WTC11 (cell line): ENCODE measurements at regions not wholly inside any gene's neighbourhood (a gene's known extent, or its start where the extent isn't known, plus 50 kb on each side); places are given as distances from the start of the nearest gene placed in this dataset.

Experiments used
- ATAC-seq: fragments of 200-7000 bp; cut with Tn5 transposase; 2 replicates; pipeline ENCODE4 v1.10.0; 2021; ENCODE audit warnings: mild to moderate bottlenecking, moderate library complexity
- CTCF ChIA-PET: fragments of 300-600 bp; sonication (Branson Sonifier 250); formaldehyde crosslinking; loops from one replicate; lab custom pipeline; 2021; ENCODE audit warnings: antibody characterized with exemption; lab: Charles Lee
- POLR2A ChIA-PET: fragments of 350-600 bp; sonication (Branson Sonifier 250); formaldehyde crosslinking; loops from one replicate; lab custom pipeline; 2021; ENCODE audit warnings: antibody characterized with exemption; lab: Charles Lee
- DNase-seq: peaks from one replicate; pipeline ENCODE4 v3.0.0; 2021; ENCODE audit warnings: low spot score
- H3K27ac Mint-ChIP-seq: 2 replicates; pipeline ENCODE4 v1.8.0; 2021; ENCODE audit warnings: mixed read lengths
- H3K27me3 Mint-ChIP-seq: 2 replicates; pipeline ENCODE4 v1.8.0; 2021; ENCODE audit warnings: low read depth, mild to moderate bottlenecking, moderate library complexity, mixed read lengths
- H3K36me3 Mint-ChIP-seq: 2 replicates; pipeline ENCODE4 v1.8.0; 2021; ENCODE audit warnings: mixed read lengths
- H3K4me1 Mint-ChIP-seq: 2 replicates; pipeline ENCODE4 v1.8.0; 2022; ENCODE audit warnings: mixed read lengths
- H3K4me3 Mint-ChIP-seq: 2 replicates; pipeline ENCODE4 v1.8.0; 2021; ENCODE audit warnings: mild to moderate bottlenecking, moderate library complexity, mixed read lengths
- H3K9me3 Mint-ChIP-seq: 2 replicates; pipeline ENCODE4 v1.8.0; 2021; ENCODE audit warnings: mixed read lengths
- AR ChIP-seq: fragments of 250-450 bp; sonication (Bioruptor Pico); IDR thresholded peaks from 2 replicates; pipeline ENCODE4 v1.9.0; 2021; ENCODE audit warnings: mild to moderate bottlenecking
- ATF1 ChIP-seq: sonication (generic); formaldehyde crosslinking; IDR thresholded peaks from 2 replicates; pipeline ENCODE4 v1.8.1; 2023; ENCODE audit warnings: mild to moderate bottlenecking, moderate library complexity, missing genetic modification reagents
- ELF4 ChIP-seq: sonication (generic); formaldehyde crosslinking; IDR thresholded peaks from 2 replicates; pipeline ENCODE4 v1.8.1; 2022; ENCODE audit warnings: low read depth, mild to moderate bottlenecking, moderate library complexity, missing genetic modification reagents
- KAT7 ChIP-seq: sonication (generic); formaldehyde crosslinking; IDR thresholded peaks from 2 replicates; pipeline ENCODE4 v1.8.1; 2023; ENCODE audit warnings: missing genetic modification reagents, mild to moderate bottlenecking, borderline replicate concordance
- MYBL2 ChIP-seq: sonication (generic); formaldehyde crosslinking; IDR thresholded peaks from 2 replicates; pipeline ENCODE4 v1.8.1; 2023; ENCODE audit warnings: mild to moderate bottlenecking, moderate library complexity, missing genetic modification reagents
- SOX15 ChIP-seq: fragments of 250-450 bp; sonication (Bioruptor Pico); IDR thresholded peaks from 2 replicates; pipeline ENCODE4 v1.9.0; 2021; ENCODE audit warnings: mild to moderate bottlenecking
- SP1 ChIP-seq: sonication (generic); formaldehyde crosslinking; conservative IDR thresholded peaks from 2 replicates; pipeline ENCODE4 v1.8.1; 2022; ENCODE audit warnings: missing genetic modification reagents
- ZBTB43 ChIP-seq: sonication (generic); formaldehyde crosslinking; IDR thresholded peaks from 2 replicates; pipeline ENCODE4 v1.8.1; 2023; ENCODE audit warnings: mild to moderate bottlenecking, missing genetic modification reagents
- ZNF232 ChIP-seq: sonication (generic); formaldehyde crosslinking; IDR thresholded peaks from 2 replicates; pipeline ENCODE4 v1.8.0; 2022; ENCODE audit warnings: mild to moderate bottlenecking, missing genetic modification reagents
- ZNF396 ChIP-seq: fragments of 250-450 bp; sonication (Bioruptor Pico); IDR thresholded peaks from 2 replicates; pipeline ENCODE4 v1.8.0; 2021; ENCODE audit warnings: mild to moderate bottlenecking, moderate library complexity, borderline replicate concordance
- ZNF423 ChIP-seq: fragments of 250-450 bp; sonication (Bioruptor Pico); IDR thresholded peaks from 2 replicates; pipeline ENCODE4 v2.1.2; 2022; ENCODE audit warnings: mild to moderate bottlenecking, moderate library complexity
- ZSCAN18 ChIP-seq: fragments of 250-450 bp; sonication (Bioruptor Pico); IDR thresholded peaks from 2 replicates; pipeline ENCODE4 v2.1.2; 2022; ENCODE audit warnings: mild to moderate bottlenecking, moderate library complexity
- TF ChIP-seq, protein P1 (sequence below): fragments of 250-450 bp; sonication (Bioruptor Pico); IDR thresholded peaks from 2 replicates; pipeline ENCODE4 v1.9.0; 2021; ENCODE audit warnings: mild to moderate bottlenecking, borderline replicate concordance
- TF ChIP-seq, protein P2 (sequence below): sonication (generic); formaldehyde crosslinking; IDR thresholded peaks from 2 replicates; pipeline ENCODE4 v1.8.1; 2022; ENCODE audit warnings: low read depth, mild to moderate bottlenecking, moderate library complexity, missing genetic modification reagents, borderline replicate concordance
- TF ChIP-seq, protein P3 (sequence below): fragments of 250-450 bp; sonication (Bioruptor Pico); IDR thresholded peaks from 2 replicates; pipeline ENCODE4 v1.8.0; 2021; ENCODE audit warnings: mild to moderate bottlenecking
- TF ChIP-seq, protein P4 (sequence below): sonication (generic); formaldehyde crosslinking; IDR thresholded peaks from 2 replicates; pipeline ENCODE4 v1.8.0; 2022; ENCODE audit warnings: missing genetic modification reagents

GRCh38 chr4:29199485-29199884, 1520.7 kb upstream of the PCDH7 start (continued):
- TF ChIP-seq SP1 (CRISPR knock-in tag), result no peak
- no peak for TF ChIP-seq ATF1 (CRISPR knock-in tag)
- TF ChIP-seq ZNF396 (CRISPR knock-in tag), result no peak
- TF ChIP-seq, protein P1, sequence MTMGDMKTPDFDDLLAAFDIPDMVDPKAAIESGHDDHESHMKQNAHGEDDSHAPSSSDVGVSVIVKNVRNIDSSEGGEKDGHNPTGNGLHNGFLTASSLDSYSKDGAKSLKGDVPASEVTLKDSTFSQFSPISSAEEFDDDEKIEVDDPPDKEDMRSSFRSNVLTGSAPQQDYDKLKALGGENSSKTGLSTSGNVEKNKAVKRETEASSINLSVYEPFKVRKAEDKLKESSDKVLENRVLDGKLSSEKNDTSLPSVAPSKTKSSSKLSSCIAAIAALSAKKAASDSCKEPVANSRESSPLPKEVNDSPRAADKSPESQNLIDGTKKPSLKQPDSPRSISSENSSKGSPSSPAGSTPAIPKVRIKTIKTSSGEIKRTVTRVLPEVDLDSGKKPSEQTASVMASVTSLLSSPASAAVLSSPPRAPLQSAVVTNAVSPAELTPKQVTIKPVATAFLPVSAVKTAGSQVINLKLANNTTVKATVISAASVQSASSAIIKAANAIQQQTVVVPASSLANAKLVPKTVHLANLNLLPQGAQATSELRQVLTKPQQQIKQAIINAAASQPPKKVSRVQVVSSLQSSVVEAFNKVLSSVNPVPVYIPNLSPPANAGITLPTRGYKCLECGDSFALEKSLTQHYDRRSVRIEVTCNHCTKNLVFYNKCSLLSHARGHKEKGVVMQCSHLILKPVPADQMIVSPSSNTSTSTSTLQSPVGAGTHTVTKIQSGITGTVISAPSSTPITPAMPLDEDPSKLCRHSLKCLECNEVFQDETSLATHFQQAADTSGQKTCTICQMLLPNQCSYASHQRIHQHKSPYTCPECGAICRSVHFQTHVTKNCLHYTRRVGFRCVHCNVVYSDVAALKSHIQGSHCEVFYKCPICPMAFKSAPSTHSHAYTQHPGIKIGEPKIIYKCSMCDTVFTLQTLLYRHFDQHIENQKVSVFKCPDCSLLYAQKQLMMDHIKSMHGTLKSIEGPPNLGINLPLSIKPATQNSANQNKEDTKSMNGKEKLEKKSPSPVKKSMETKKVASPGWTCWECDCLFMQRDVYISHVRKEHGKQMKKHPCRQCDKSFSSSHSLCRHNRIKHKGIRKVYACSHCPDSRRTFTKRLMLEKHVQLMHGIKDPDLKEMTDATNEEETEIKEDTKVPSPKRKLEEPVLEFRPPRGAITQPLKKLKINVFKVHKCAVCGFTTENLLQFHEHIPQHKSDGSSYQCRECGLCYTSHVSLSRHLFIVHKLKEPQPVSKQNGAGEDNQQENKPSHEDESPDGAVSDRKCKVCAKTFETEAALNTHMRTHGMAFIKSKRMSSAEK (CRISPR knock-in tag), result no peak
- no peak for TF ChIP-seq ZBTB43
- no peak for TF ChIP-seq KAT7 (CRISPR knock-in tag)
- TF ChIP-seq, protein P2, sequence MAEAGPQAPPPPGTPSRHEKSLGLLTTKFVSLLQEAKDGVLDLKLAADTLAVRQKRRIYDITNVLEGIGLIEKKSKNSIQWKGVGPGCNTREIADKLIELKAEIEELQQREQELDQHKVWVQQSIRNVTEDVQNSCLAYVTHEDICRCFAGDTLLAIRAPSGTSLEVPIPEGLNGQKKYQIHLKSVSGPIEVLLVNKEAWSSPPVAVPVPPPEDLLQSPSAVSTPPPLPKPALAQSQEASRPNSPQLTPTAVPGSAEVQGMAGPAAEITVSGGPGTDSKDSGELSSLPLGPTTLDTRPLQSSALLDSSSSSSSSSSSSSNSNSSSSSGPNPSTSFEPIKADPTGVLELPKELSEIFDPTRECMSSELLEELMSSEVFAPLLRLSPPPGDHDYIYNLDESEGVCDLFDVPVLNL, result no peak
- TF ChIP-seq MYBL2, result no peak
- TF ChIP-seq ZNF232 (CRISPR knock-in tag), result no peak

DNA sequence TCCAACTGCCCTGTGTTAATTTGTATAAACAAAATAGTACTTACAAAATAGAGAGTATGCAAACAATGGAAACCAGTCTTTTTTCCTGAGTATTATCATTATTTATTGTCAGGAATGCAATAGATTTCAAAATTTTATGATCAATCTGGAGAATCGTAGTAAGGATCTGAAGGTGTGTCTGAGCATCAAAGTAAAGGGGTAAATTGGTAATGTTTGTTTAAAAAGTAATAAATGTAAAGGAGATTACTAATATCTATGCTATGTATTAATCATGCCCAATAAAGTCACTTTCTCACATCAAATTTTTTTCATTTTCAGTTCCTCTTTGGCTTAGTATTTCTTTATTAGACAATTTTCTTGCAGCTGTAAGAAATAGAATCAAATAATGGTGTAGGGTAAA, 1507.1 kb upstream of the PCDH7 start:
- ATAC-seq, result no peak
- H3K27me3 Mint-ChIP-seq, result no peaks in the 10 kb centered on the region
- ChIA-PET CTCF (no interaction called here), POLR2A (no interaction called here)
- peaks cover 4% of the 10 kb centered on the region; the same call in 1 of the 2 replicates for H3K9me3 Mint-ChIP-seq
- TF ChIP-seq, protein P3, sequence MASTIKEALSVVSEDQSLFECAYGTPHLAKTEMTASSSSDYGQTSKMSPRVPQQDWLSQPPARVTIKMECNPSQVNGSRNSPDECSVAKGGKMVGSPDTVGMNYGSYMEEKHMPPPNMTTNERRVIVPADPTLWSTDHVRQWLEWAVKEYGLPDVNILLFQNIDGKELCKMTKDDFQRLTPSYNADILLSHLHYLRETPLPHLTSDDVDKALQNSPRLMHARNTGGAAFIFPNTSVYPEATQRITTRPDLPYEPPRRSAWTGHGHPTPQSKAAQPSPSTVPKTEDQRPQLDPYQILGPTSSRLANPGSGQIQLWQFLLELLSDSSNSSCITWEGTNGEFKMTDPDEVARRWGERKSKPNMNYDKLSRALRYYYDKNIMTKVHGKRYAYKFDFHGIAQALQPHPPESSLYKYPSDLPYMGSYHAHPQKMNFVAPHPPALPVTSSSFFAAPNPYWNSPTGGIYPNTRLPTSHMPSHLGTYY (CRISPR knock-in tag), result no peak
- TF ChIP-seq ELF4 (CRISPR knock-in tag) (no peak), SOX15 (CRISPR knock-in tag) (no peak), ZSCAN18 (CRISPR knock-in tag) (no peak), KAT7 (CRISPR knock-in tag) (no peak), ZNF423 (no peak), ATF1 (CRISPR knock-in tag) (no peak), ZNF396 (CRISPR knock-in tag) (no peak), AR (CRISPR knock-in tag) (no peak)
- TF ChIP-seq, protein P4, sequence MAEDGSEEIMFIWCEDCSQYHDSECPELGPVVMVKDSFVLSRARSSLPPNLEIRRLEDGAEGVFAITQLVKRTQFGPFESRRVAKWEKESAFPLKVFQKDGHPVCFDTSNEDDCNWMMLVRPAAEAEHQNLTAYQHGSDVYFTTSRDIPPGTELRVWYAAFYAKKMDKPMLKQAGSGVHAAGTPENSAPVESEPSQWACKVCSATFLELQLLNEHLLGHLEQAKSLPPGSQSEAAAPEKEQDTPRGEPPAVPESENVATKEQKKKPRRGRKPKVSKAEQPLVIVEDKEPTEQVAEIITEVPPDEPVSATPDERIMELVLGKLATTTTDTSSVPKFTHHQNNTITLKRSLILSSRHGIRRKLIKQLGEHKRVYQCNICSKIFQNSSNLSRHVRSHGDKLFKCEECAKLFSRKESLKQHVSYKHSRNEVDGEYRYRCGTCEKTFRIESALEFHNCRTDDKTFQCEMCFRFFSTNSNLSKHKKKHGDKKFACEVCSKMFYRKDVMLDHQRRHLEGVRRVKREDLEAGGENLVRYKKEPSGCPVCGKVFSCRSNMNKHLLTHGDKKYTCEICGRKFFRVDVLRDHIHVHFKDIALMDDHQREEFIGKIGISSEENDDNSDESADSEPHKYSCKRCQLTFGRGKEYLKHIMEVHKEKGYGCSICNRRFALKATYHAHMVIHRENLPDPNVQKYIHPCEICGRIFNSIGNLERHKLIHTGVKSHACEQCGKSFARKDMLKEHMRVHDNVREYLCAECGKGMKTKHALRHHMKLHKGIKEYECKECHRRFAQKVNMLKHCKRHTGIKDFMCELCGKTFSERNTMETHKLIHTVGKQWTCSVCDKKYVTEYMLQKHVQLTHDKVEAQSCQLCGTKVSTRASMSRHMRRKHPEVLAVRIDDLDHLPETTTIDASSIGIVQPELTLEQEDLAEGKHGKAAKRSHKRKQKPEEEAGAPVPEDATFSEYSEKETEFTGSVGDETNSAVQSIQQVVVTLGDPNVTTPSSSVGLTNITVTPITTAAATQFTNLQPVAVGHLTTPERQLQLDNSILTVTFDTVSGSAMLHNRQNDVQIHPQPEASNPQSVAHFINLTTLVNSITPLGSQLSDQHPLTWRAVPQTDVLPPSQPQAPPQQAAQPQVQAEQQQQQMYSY (CRISPR knock-in tag), result no peak
- H3K4me3 Mint-ChIP-seq, result no peak overlapping the region
- H3K4me1 Mint-ChIP-seq, result no peaks in the 10 kb centered on the region
- H3K36me3 Mint-ChIP-seq, result no peaks in the 10 kb centered on the region
- DNase-seq, result no peak
- no peak overlapping the region for H3K27ac Mint-ChIP-seq
